HG03139 (cell line): ENCODE measurements at regions not wholly inside any gene's neighbourhood (a gene's known extent, or its start where the extent isn't known, plus 50 kb on each side); places are given as distances from the start of the nearest gene placed in this dataset.

Source experiments
- ATAC-seq: cut with Tn5 transposase; IDR thresholded peaks from one replicate; pipeline ENCODE4 v1.9.1; 2021; ENCODE audit not compliant: unreplicated experiment

DNA sequence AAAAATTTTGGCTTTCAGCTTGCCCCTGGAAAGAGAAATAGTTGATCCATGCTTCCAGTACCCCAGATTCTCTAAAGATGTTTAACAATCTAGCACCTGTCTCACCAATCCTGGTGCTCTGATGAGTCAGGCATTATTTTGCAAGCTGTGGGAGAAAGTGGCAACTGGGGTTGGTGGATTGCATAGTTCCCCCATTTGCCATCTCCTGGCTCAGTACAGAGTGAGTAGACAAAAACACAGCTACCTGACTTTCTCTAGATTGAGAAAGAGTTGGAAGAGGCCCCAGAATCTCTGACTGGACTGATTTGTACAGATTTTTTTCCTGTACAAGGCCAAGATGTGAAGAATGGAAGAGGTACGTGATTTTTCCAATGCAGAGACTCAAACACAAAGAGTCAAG is 75.1 kb upstream of the NEGR1 start:
- ATAC-seq: no peak

DNA sequence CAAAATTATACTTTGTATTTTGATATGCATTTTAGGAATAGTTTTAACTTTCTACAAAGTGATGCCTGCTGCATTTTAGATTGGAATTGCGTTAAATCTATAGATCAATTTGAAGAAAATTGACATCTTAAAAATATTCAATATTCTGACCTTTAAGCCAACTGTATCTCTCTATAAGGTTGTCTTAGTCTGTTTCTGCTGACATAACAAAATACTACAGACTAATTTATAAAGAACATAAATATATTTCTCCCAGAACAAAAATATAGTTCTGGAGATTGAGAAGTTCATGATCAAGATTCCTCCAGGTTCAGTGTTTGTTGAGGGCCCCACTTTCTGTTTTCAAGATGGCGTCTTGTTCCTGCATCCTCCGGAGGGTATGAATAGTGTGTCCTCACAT is 73.6 kb upstream of the NEGR1 start:
- no peak for ATAC-seq

DNA sequence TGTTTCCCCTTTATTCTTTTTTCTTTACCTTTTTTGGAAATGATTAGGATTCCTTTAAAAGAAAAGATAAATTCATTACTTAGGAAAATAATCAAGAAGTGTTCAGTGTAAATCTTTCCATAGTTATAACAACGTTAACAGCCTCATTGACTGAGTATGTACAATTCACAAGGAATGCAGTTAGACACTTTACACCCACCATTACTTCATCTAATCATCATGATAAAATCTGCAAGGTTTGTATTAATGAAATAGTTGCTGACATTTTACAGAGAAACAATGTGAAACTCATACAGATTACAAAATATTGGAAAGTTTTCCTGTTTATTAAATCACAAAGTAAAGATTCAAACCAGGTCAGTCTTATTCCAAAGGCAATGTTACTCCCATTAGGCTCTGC is 59.3 kb upstream of the NEGR1 start:
- no peak for ATAC-seq

DNA sequence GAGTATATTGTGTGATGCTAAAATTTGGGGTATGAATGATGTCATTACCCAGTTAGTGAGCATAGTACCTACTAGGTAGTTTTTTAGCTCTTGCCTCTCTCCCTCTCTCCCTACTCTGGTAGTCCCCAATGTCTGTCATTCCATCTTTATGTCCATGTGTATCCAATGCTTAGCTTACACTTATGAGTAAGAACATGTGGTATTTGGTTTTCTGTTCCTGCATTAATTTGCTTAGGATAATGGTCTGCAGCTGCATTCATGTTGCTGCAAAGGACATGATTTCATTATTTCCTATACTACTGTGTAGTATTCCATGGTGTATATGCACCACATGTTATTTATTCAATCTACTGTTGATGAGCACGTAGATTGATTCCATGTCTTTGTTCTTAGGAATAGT is 54.4 kb upstream of the NEGR1 start:
- ATAC-seq: no peak
